H1 (cell line): ENCODE measurements at regions not wholly inside any gene's neighbourhood (a gene's known extent, or its start where the extent isn't known, plus 50 kb on each side); places are given as distances from the start of the nearest gene placed in this dataset.

ENCODE experiments used
- CTCF ChIP-seq, 3 experiments: IDR thresholded peaks; 1 replicate in 2 of 3; 2 replicates in 1 of 3; pipeline versions ENCODE4 v1.5.1 to v1.6.1; 2011; ENCODE audit warnings: low read length in 3 of 3, mild to moderate bottlenecking in 3 of 3, inconsistent platforms in 2 of 3, low read depth in 1 of 3, moderate library complexity in 1 of 3; ENCODE audit not compliant: insufficient read depth in 1 of 3; ENCODE audit errors: control extremely low read depth in 1 of 3
- POLR2A ChIP-seq, 2 experiments: IDR thresholded peaks; 1 replicate in 1 of 2; 2 replicates in 1 of 2; pipeline ENCODE4 v1.6.1; 2011; ENCODE audit warnings: low read depth in 2 of 2, low read length in 2 of 2, mild to moderate bottlenecking in 2 of 2; ENCODE audit errors: control extremely low read depth in 1 of 2
- POLR2AphosphoS5 ChIP-seq: IDR thresholded peaks from 2 replicates; pipeline ENCODE4 v1.6.1; 2011; ENCODE audit warnings: low read depth, low read length

GRCh38 chr6:140785926-140786325, 1346.8 kb upstream of the GJE1 start:
- TF ChIP-seq POLR2AphosphoS5 (no peak), POLR2A (IDR thresholded peaks at IDR 0.05; ENCODE audit: control extremely low read depth in 1 of 2, low read depth in 2 of 2, low read length in 2 of 2) (no peak), CTCF (IDR thresholded peaks at IDR 0.05; ENCODE audit: control extremely low read depth in 1 of 3, insufficient read depth in 1 of 3, low read depth in 1 of 3, low read length in 3 of 3) (no peak)
